ENCODE measurements at regions not wholly inside any gene's neighbourhood (a gene's known extent, or its start where the extent isn't known, plus 50 kb on each side); places are given as distances from the start of the nearest gene placed in this dataset.

- TF ChIP-seq CTCF (conservative IDR thresholded peaks at IDR 0.05; ENCODE audit: low read length) (no peak), EZH2phosphoT487 (IDR thresholded peaks at IDR 0.05; ENCODE audit: borderline replicate concordance, low read depth, low read length) (no peak)
These were observed 427.5 kb upstream of the SYNCRIP start for GRCh38 chr6:86070151-86070550.

Data from OCI-LY7 (cell line).